NCI-H460 (cell line): ENCODE measurements at regions not wholly inside any gene's neighbourhood (a gene's known extent, or its start where the extent isn't known, plus 50 kb on each side); places are given as distances from the start of the nearest gene placed in this dataset.

Experiments
- DNase-seq: peaks from one replicate; pipeline ENCODE4 v3.0.0-alpha.2; 2016; ENCODE audit warnings: low read depth; ENCODE audit errors: extremely low read depth

GRCh38 chr11:26076233-26076990 is 255.5 kb upstream of the ANO3 start:
- DNase-seq = no peak

- no peak for DNase-seq
Observed at GRCh38 chr11:26078231-26078821, 253.6 kb upstream of the ANO3 start.

- no peak for DNase-seq
Observed at GRCh38 chr11:26084313-26084712, 247.6 kb upstream of the ANO3 start.

GRCh38 chr11:26086028-26086427 is 245.9 kb upstream of the ANO3 start:
- DNase-seq = no peak

- no peak for DNase-seq
Observed at GRCh38 chr11:26087120-26087935, 244.6 kb upstream of the ANO3 start.

GRCh38 chr11:26088391-26088790 is 243.5 kb upstream of the ANO3 start:
- DNase-seq = no peak

- no peak for DNase-seq
Observed at GRCh38 chr11:26090651-26091050, 241.3 kb upstream of the ANO3 start.

GRCh38 chr11:26093206-26093605 is 238.7 kb upstream of the ANO3 start:
- no peak for DNase-seq

- no peak for DNase-seq
Observed at GRCh38 chr11:26095340-26095739, 236.6 kb upstream of the ANO3 start.

GRCh38 chr11:26096451-26096850 is 235.5 kb upstream of the ANO3 start:
- no peak for DNase-seq

GRCh38 chr11:26102325-26102724 is 229.6 kb upstream of the ANO3 start:
- DNase-seq = no peak

- no peak for DNase-seq
Observed at GRCh38 chr11:26105762-26106423, 226.0 kb upstream of the ANO3 start.

- DNase-seq = no peak
Observed at GRCh38 chr11:26106726-26107125, 225.2 kb upstream of the ANO3 start.

GRCh38 chr11:26109658-26110368 is 222.1 kb upstream of the ANO3 start:
- DNase-seq = no peak

- no peak for DNase-seq
Observed at GRCh38 chr11:26112264-26112663, 219.7 kb upstream of the ANO3 start.

- no peak for DNase-seq
Observed at GRCh38 chr11:26121466-26121865, 210.5 kb upstream of the ANO3 start.

GRCh38 chr11:26126741-26127140 is 205.2 kb upstream of the ANO3 start:
- DNase-seq = no peak

- DNase-seq = no peak
Observed at GRCh38 chr11:26127336-26127735, 204.6 kb upstream of the ANO3 start.

GRCh38 chr11:26131406-26131805 is 200.5 kb upstream of the ANO3 start:
- no peak for DNase-seq

GRCh38 chr11:26134053-26134452 is 197.9 kb upstream of the ANO3 start:
- no peak for DNase-seq
